GM10266 (cell line): ENCODE measurements at regions not wholly inside any gene's neighbourhood (a gene's known extent, or its start where the extent isn't known, plus 50 kb on each side); places are given as distances from the start of the nearest gene placed in this dataset.

Source experiments
- DNase-seq: peaks from one replicate; pipeline ENCODE4 v3.0.0; 2012; ENCODE audit errors: extremely low spot score
- TF ChIP-seq, protein P1 (sequence below): IDR thresholded peaks from 2 replicates; pipeline ENCODE4 v1.5.1; 2012; ENCODE audit warnings: mild to moderate bottlenecking, low read depth; ENCODE audit not compliant: control insufficient read depth, insufficient read depth; ENCODE audit errors: missing control alignments

DNA sequence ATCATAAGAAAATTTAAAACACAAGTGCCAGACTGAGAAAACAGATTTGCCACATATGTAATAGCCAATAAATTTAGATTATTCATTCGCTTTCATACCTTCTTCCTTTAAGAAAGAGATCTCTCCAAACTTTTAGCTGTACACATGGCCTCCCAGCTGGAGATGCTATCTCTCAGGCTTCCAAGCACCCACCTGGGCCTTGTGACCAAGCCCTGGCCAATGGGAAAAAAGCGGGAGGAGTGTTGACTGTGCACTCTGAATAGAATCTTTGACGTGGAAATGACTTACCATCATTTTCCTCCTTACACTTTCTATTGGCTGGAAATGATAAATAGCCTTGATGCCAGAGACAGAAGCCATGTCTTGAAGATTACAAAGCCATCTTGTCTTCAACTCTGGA is 1106.6 kb downstream of the TBL1XR1 start:
- TF ChIP-seq, protein P1, sequence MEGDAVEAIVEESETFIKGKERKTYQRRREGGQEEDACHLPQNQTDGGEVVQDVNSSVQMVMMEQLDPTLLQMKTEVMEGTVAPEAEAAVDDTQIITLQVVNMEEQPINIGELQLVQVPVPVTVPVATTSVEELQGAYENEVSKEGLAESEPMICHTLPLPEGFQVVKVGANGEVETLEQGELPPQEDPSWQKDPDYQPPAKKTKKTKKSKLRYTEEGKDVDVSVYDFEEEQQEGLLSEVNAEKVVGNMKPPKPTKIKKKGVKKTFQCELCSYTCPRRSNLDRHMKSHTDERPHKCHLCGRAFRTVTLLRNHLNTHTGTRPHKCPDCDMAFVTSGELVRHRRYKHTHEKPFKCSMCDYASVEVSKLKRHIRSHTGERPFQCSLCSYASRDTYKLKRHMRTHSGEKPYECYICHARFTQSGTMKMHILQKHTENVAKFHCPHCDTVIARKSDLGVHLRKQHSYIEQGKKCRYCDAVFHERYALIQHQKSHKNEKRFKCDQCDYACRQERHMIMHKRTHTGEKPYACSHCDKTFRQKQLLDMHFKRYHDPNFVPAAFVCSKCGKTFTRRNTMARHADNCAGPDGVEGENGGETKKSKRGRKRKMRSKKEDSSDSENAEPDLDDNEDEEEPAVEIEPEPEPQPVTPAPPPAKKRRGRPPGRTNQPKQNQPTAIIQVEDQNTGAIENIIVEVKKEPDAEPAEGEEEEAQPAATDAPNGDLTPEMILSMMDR = no peak
- no peak for DNase-seq

DNA sequence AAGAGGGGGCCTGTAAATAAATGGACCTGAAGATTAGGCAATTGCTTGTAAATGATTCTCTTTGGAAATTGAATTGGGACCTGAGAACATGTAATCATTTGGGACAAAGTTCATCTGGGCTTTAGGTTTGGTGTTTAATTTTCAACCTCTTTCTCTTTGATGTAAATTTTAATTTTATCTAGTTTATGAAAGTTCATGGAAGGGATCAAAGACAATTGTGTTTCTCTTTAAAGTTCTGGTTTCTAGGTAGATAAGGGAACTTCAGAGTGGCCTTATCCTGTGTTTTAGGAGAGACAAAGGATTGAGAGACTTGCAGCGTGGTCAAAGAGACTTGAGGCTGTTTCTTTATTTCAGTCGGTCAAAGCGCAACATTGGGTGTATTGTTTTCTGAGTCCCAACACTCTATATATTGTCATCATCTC is 1108.3 kb downstream of the TBL1XR1 start:
- TF ChIP-seq, protein P1 = no peak
- DNase-seq = no peak

DNA sequence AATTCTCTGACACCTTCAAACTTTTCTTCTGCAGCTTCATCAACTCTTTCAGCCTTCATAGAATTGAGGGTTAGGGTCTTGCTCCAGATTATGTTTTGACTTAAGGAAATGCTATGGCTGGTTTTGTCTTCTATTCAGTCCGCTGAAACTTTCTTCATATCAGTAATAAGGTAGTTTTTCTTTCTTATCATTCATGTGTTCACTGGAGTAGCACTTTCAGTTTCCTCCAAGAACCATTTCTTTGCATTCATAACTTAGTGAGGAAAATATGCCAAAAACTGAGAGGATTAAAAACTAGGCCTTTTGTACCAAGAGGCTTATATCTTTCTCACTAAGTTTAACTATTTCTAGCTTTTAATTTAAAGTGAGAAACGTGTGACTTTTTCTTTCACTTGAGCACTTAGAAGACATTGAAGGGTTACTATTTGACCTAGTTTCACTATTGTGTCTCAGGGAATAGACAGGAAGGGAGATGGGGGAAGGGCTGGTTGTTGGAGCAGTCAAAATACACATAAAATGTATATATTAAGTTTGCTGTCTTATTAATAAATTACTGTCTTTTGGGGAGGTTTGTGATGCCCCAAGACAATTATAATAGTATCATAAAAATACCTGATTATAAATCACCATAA is 1110.1 kb downstream of the TBL1XR1 start:
- no peak for DNase-seq
- TF ChIP-seq, protein P1 = no peak

DNA sequence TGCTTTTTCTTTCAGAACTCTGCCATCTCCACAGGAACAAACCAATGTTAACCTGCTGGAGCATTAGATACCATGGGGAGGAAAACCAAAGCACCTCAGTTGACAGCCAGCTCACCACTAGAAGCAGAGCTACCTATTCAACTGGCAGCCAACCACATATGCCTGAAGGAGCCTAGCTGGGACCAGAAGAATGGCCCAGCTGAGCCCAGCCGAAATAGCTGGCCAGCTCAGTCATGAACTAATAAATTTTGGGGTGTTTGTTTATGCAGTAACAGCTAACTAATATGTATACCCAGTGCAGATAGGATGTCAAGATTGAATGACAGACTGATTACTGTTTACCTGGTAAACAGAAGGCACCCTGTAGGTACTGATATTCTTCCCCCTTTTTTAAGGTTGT is 1117.5 kb downstream of the TBL1XR1 start:
- TF ChIP-seq, protein P1 = no peak
- DNase-seq = no peak

DNA sequence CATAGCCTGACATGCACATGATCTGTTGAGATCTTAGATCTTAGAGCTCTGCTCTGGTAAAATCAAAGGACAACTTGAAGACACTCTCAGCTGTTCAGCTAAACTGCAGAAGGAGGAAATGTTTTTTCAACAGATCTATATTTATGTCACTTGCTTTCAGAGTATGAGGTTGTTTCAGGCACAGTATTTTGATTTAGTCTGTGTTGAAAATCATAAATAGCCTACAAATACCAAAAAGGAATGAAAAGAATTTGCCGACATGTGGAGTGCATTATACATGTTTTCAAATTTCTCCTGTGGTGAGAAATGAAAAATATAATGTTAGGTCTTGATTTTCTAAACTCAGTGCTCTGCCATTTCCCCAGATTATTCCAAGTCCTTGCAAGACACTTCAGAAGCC is 1118.4 kb downstream of the TBL1XR1 start:
- DNase-seq = no peak
- TF ChIP-seq, protein P1 = no peak

DNA sequence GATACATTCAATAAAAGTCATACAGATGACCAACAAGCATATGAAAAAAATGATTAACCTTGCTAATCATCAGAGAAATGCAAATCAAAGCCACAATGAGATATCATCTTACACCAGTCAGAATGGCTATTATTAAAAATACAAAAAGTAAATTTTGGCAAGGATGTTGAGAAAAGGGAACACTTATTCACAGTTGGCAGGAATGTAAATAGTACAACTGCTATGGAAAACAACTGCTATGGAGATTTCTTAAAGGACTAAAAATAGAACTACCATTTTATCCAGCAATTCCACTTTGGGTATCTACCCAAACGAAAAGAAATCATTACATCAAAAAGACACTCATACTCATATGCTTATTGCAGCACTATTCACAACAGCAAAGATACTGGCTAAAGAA is 1121.8 kb downstream of the TBL1XR1 start:
- no peak for DNase-seq
- TF ChIP-seq, protein P1 = no peak

DNA sequence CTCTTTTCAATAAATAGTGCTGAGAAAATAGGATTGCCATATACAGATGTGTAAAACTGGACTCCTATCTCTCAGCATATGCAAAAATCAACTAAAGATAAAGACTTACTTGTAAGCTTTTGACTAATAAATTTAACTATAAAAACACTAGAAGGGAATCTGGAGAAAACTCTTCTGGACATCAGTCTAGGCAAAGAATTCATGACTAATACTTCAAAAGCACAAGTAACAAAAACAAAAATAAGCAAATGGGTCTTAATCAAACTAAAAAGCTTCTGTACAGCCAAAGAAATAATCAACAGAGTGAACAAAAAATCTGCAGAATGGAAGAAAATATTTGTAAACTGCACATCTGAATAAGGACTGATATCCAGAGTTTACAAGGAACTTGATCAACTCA is 1122.2 kb downstream of the TBL1XR1 start:
- DNase-seq = no peak
- TF ChIP-seq, protein P1 = no peak
